ENCODE measurements at regions not wholly inside any gene's neighbourhood (a gene's known extent, or its start where the extent isn't known, plus 50 kb on each side); places are given as distances from the start of the nearest gene placed in this dataset.
"Not testable (repeated sequence)": the region's sequence is repeated elsewhere in the genome, so short reads cannot be mapped to it uniquely, and the experiment has no call there.

GRCh38 chr15:91412138-91412928, 312.3 kb downstream of the SV2B start:
- Histone ChIP-seq H4K20me1 (ENCODE audit: insufficient read depth, low read length) (no peaks in the 10 kb centered on the region), H3K27ac (ENCODE audit: low read depth, low read length, poor library complexity, severe bottlenecking) (no peak overlapping the region), H3K4me3 (ENCODE audit: low read depth, low read length, poor library complexity, severe bottlenecking) (no peak overlapping the region), H3K79me2 (ENCODE audit: insufficient read depth, low read depth, low read length) (no peaks in the 10 kb centered on the region), H3K4me2 (ENCODE audit: low read length) (no peak overlapping the region), H3K4me1 (ENCODE audit: insufficient read depth, low read length, poor library complexity, severe bottlenecking) (no peaks in the 10 kb centered on the region), H2AFZ (ENCODE audit: low read length) (no peak overlapping the region), H3K36me3 (ENCODE audit: insufficient read depth, low read length) (no peaks in the 10 kb centered on the region), H3K9me3 (ENCODE audit: low read length) (no peaks in the 10 kb centered on the region), H3K9me2 (ENCODE audit: insufficient read depth, low read length) (no peaks in the 10 kb centered on the region)
- ChIA-PET POLR2A (interaction anchor here (1.4 kb wide), 1 partner anchor 302 kb away, joined by 4 read pairs; no protein-coding TSS in a partner anchor), CTCF (ENCODE audit: unreplicated experiment) (no interaction called here)
- intact Hi-C loops (cut with micrococcal nuclease; ENCODE audit: unreplicated experiment) = no loop called here
- TF ChIP-seq EZH2phosphoT487 (IDR thresholded peaks at IDR 0.05; ENCODE audit: borderline replicate concordance, low read depth, low read length) = no peak
- TF ChIP-seq, protein P1, sequence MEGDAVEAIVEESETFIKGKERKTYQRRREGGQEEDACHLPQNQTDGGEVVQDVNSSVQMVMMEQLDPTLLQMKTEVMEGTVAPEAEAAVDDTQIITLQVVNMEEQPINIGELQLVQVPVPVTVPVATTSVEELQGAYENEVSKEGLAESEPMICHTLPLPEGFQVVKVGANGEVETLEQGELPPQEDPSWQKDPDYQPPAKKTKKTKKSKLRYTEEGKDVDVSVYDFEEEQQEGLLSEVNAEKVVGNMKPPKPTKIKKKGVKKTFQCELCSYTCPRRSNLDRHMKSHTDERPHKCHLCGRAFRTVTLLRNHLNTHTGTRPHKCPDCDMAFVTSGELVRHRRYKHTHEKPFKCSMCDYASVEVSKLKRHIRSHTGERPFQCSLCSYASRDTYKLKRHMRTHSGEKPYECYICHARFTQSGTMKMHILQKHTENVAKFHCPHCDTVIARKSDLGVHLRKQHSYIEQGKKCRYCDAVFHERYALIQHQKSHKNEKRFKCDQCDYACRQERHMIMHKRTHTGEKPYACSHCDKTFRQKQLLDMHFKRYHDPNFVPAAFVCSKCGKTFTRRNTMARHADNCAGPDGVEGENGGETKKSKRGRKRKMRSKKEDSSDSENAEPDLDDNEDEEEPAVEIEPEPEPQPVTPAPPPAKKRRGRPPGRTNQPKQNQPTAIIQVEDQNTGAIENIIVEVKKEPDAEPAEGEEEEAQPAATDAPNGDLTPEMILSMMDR (conservative IDR thresholded peaks at IDR 0.05; ENCODE audit: low read length) = no peak
- BruUV-seq (replicated peaks) = no TSS peak
- DNase-seq (ENCODE audit: low spot score) = no peak

DNA sequence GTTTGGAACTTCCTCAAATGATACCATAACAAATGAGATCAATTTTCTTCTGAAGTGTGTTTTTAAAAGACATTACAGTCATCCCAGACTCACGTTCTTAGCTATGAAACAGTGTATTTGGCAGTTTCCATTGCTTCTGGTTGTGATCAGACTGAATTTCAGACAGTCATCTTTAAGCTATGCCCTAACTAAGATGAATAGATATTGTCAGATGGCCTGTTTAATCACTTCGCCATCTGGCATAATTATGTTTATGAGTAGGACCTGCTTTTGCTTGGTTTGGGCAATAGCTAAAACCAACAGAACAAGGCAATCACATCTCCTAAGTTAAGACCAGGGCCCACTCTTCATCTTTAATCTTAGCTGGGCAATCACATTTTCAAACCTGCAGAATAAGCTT, 313.1 kb downstream of the SV2B start:
- H3K9me3 ChIP-seq (ENCODE audit: low read length) = no peaks in the 10 kb centered on the region
- TF ChIP-seq, protein P1 (conservative IDR thresholded peaks at IDR 0.05; ENCODE audit: low read length) = no peak
- no peak for TF ChIP-seq EZH2phosphoT487 (IDR thresholded peaks at IDR 0.05; ENCODE audit: borderline replicate concordance, low read depth, low read length)
- H3K79me2 ChIP-seq (ENCODE audit: insufficient read depth, low read depth, low read length) = no peaks in the 10 kb centered on the region
- H2AFZ ChIP-seq (ENCODE audit: low read length) = no peak overlapping the region
- POLR2A ChIA-PET = interaction anchor here (1.4 kb wide), 1 partner anchor 303 kb away, joined by 4 read pairs; no protein-coding TSS in a partner anchor
- H3K27ac ChIP-seq (ENCODE audit: low read depth, low read length, poor library complexity, severe bottlenecking) = no peak overlapping the region
- CTCF ChIA-PET (ENCODE audit: unreplicated experiment) = no interaction called here
- H4K20me1 ChIP-seq (ENCODE audit: insufficient read depth, low read length) = no peaks in the 10 kb centered on the region
- intact Hi-C loops (cut with micrococcal nuclease; ENCODE audit: unreplicated experiment) = no loop called here
- H3K4me1 ChIP-seq (ENCODE audit: insufficient read depth, low read length, poor library complexity, severe bottlenecking) = no peaks in the 10 kb centered on the region
- BruUV-seq (replicated peaks) = no TSS peak
- no peaks in the 10 kb centered on the region for H3K9me2 ChIP-seq (ENCODE audit: insufficient read depth, low read length)
- H3K36me3 ChIP-seq (ENCODE audit: insufficient read depth, low read length) = no peaks in the 10 kb centered on the region
- H3K4me2 ChIP-seq (ENCODE audit: low read length) = no peak overlapping the region
- DNase-seq (ENCODE audit: low spot score) = no peak
- no peak overlapping the region for H3K4me3 ChIP-seq (ENCODE audit: low read depth, low read length, poor library complexity, severe bottlenecking)

DNA sequence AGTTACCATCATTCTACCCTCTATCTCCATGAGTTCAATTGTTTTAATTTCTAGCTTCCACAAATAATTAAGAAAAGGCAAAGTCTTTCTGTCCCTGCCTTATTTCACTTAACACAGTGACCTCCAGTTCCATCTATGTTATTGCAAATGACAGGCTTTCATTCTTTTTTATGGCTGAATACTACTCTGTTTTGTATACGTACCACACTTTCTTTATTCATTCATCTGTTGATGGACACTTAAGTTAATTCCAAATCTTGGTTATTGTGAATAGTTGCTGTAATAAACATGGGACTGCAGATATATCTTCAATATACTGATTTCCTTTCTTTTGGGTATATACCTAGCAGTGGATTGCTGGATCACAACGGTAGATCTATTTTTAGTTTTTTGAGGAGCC, 314.1 kb downstream of the SV2B start:
- ChIA-PET CTCF (ENCODE audit: unreplicated experiment) (no interaction called here), POLR2A (interaction anchor here (1.4 kb wide), 1 partner anchor 304 kb away, joined by 4 read pairs; no protein-coding TSS in a partner anchor)
- H3K4me2 ChIP-seq (ENCODE audit: low read length) = no peak overlapping the region
- no peak for TF ChIP-seq EZH2phosphoT487 (IDR thresholded peaks at IDR 0.05; ENCODE audit: borderline replicate concordance, low read depth, low read length)
- TF ChIP-seq, protein P1 (conservative IDR thresholded peaks at IDR 0.05; ENCODE audit: low read length) = no peak
- H3K9me2 ChIP-seq (ENCODE audit: insufficient read depth, low read length) = no peaks in the 10 kb centered on the region
- no peak overlapping the region for H2AFZ ChIP-seq (ENCODE audit: low read length)
- H3K79me2 ChIP-seq (ENCODE audit: insufficient read depth, low read depth, low read length) = no peaks in the 10 kb centered on the region
- no peaks in the 10 kb centered on the region for H3K9me3 ChIP-seq (ENCODE audit: low read length)
- no peaks in the 10 kb centered on the region for H3K36me3 ChIP-seq (ENCODE audit: insufficient read depth, low read length)
- intact Hi-C loops (cut with micrococcal nuclease; ENCODE audit: unreplicated experiment) = no loop called here
- no peak overlapping the region for H3K4me3 ChIP-seq (ENCODE audit: low read depth, low read length, poor library complexity, severe bottlenecking)
- BruUV-seq (replicated peaks) = no TSS peak
- H3K4me1 ChIP-seq (ENCODE audit: insufficient read depth, low read length, poor library complexity, severe bottlenecking) = no peaks in the 10 kb centered on the region
- DNase-seq (ENCODE audit: low spot score) = no peak
- no peaks in the 10 kb centered on the region for H4K20me1 ChIP-seq (ENCODE audit: insufficient read depth, low read length)
- H3K27ac ChIP-seq (ENCODE audit: low read depth, low read length, poor library complexity, severe bottlenecking) = no peak overlapping the region

- H3K4me1 ChIP-seq (ENCODE audit: insufficient read depth, low read length, poor library complexity, severe bottlenecking); intact Hi-C loops (cut with micrococcal nuclease; ENCODE audit: unreplicated experiment); BruUV-seq (replicated peaks); H3K27ac ChIP-seq (ENCODE audit: low read depth, low read length, poor library complexity, severe bottlenecking); H3K4me2 ChIP-seq (ENCODE audit: low read length); CTCF ChIA-PET (ENCODE audit: unreplicated experiment); H3K79me2 ChIP-seq (ENCODE audit: insufficient read depth, low read depth, low read length); H3K9me3 ChIP-seq (ENCODE audit: low read length); H3K36me3 ChIP-seq (ENCODE audit: insufficient read depth, low read length); H3K9me2 ChIP-seq (ENCODE audit: insufficient read depth, low read length); H2AFZ ChIP-seq (ENCODE audit: low read length); POLR2A ChIA-PET; DNase-seq (ENCODE audit: low spot score); H4K20me1 ChIP-seq (ENCODE audit: insufficient read depth, low read length); H3K4me3 ChIP-seq (ENCODE audit: low read depth, low read length, poor library complexity, severe bottlenecking): not testable (repeated sequence)
Measured at GRCh38 chr15:91415258-91415657, 315.2 kb downstream of the SV2B start.
